ENCODE measurements at regions not wholly inside any gene's neighbourhood (a gene's known extent, or its start where the extent isn't known, plus 50 kb on each side); places are given as distances from the start of the nearest gene placed in this dataset.

GRCh38 chr4:81604683-81605218, 133.0 kb upstream of the RASGEF1B start:
- in situ Hi-C loops (cut with HindIII; ENCODE audit: low sequenced_read_pairs), result no loop called here
- no peak for DNase-seq (ENCODE audit: low read depth)
- no peak overlapping the region for H3K4me3 ChIP-seq (ENCODE audit: low read depth, low read length)
- no peak for TF ChIP-seq CTCF (IDR thresholded peaks at IDR 0.05; ENCODE audit: low read depth, low read length, missing control alignments)

- in situ Hi-C loops (cut with HindIII; ENCODE audit: low sequenced_read_pairs), result no loop called here
- H3K4me3 ChIP-seq (ENCODE audit: low read depth, low read length), result no peak overlapping the region
- DNase-seq (ENCODE audit: low read depth), result no peak
- no peak for TF ChIP-seq CTCF (IDR thresholded peaks at IDR 0.05; ENCODE audit: low read depth, low read length, missing control alignments)
These were observed 131.1 kb upstream of the RASGEF1B start for GRCh38 chr4:81602854-81603253.

DNA sequence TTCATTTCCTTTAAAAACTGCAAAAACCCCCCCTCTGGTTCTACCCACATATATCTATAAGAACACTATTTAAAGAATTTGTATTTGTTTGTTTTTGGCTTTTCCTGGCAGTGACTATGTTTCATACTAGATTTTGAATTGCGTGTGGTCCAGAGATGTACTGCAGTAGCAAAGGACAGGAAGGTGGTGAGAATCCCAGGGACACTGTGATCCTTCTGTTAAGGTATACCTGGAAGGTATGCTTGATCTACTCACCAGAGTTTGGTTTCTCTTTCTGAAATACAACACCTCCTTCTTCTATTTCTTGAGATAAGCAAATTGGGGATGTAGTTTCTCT, 129.6 kb upstream of the RASGEF1B start:
- in situ Hi-C loops (cut with HindIII; ENCODE audit: low sequenced_read_pairs), result no loop called here
- no peak for DNase-seq (ENCODE audit: low read depth)
- TF ChIP-seq CTCF (IDR thresholded peaks at IDR 0.05; ENCODE audit: low read depth, low read length, missing control alignments), result no peak
- H3K4me3 ChIP-seq (ENCODE audit: low read depth, low read length), result no peak overlapping the region

- in situ Hi-C loops (cut with HindIII; ENCODE audit: low sequenced_read_pairs), result no loop called here
- no peak for TF ChIP-seq CTCF (IDR thresholded peaks at IDR 0.05; ENCODE audit: low read depth, low read length, missing control alignments)
- DNase-seq (ENCODE audit: low read depth), result no peak
- no peak overlapping the region for H3K4me3 ChIP-seq (ENCODE audit: low read depth, low read length)
These were observed 129.0 kb upstream of the RASGEF1B start for GRCh38 chr4:81600520-81601357.

DNA sequence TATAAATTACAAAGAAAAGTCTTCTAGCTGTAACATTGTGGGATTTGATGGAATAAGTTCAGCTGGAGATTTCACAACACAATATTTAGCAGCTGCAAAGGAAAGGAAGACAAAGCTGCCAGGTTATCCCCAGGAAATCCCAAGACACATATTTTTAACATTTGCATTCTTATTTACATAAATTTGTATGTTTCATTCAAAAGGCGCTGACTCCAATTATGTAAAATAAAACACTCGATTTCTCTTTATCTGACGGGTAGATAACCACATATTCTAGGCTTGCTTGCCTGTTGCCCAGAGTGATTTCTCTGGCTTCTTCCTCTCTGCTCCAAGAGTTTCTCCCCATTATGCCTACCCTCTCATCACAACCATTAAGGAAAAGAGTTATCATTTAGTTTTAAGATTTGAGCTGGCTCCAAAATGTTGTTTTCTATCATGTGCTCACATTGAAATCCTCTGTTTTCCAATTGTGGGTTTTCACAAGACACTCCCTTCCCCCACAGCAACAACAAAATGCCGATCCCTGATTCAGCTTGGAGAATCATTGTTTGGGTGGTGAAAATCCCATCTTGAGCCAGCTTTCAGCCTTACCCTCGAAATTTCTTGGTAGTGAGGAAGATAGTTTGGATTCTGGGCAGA, 128.2 kb upstream of the RASGEF1B start:
- no peak overlapping the region for H3K4me3 ChIP-seq (ENCODE audit: low read depth, low read length)
- in situ Hi-C loops (cut with HindIII; ENCODE audit: low sequenced_read_pairs), result no loop called here
- TF ChIP-seq CTCF (IDR thresholded peaks at IDR 0.05; ENCODE audit: low read depth, low read length, missing control alignments), result no peak
- DNase-seq (ENCODE audit: low read depth), result no peak

- H3K4me3 ChIP-seq (ENCODE audit: low read depth, low read length), result no peak overlapping the region
- no peak for DNase-seq (ENCODE audit: low read depth)
- in situ Hi-C loops (cut with HindIII; ENCODE audit: low sequenced_read_pairs), result no loop called here
- no peak for TF ChIP-seq CTCF (IDR thresholded peaks at IDR 0.05; ENCODE audit: low read depth, low read length, missing control alignments)
These were observed 124.3 kb upstream of the RASGEF1B start for GRCh38 chr4:81595798-81596610.
